OCI-LY3 (cell line): ENCODE measurements at regions not wholly inside any gene's neighbourhood (a gene's known extent, or its start where the extent isn't known, plus 50 kb on each side); places are given as distances from the start of the nearest gene placed in this dataset.
"Not testable (repeated sequence)": the region's sequence is repeated elsewhere in the genome, so short reads cannot be mapped to it uniquely, and the experiment has no call there.

Source experiments
- EZH2phosphoT487 ChIP-seq: fragments of 200-600 bp; shearing (Covaris generic); IDR thresholded peaks from 2 replicates; pipeline ENCODE4 v1.6.1; 2018; ENCODE audit warnings: antibody characterized with exemption, mixed run types, low read depth
- TF ChIP-seq, protein P1 (sequence below): fragments of 200-600, 300-600 bp; sonication (generic); IDR thresholded peaks from 2 replicates; pipeline ENCODE4 v1.5.1; 2014; ENCODE audit warnings: antibody characterized with exemption, low read length, low read depth

GRCh38 chr18:14382666-14383065 is 160.7 kb downstream of the POTEC start:
- TF ChIP-seq, protein P1, sequence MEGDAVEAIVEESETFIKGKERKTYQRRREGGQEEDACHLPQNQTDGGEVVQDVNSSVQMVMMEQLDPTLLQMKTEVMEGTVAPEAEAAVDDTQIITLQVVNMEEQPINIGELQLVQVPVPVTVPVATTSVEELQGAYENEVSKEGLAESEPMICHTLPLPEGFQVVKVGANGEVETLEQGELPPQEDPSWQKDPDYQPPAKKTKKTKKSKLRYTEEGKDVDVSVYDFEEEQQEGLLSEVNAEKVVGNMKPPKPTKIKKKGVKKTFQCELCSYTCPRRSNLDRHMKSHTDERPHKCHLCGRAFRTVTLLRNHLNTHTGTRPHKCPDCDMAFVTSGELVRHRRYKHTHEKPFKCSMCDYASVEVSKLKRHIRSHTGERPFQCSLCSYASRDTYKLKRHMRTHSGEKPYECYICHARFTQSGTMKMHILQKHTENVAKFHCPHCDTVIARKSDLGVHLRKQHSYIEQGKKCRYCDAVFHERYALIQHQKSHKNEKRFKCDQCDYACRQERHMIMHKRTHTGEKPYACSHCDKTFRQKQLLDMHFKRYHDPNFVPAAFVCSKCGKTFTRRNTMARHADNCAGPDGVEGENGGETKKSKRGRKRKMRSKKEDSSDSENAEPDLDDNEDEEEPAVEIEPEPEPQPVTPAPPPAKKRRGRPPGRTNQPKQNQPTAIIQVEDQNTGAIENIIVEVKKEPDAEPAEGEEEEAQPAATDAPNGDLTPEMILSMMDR: not testable (repeated sequence)
- not testable (repeated sequence) for TF ChIP-seq EZH2phosphoT487
